BLaER1 treated with 17β-estradiol and CSF1 and Interleukin-3, amounts not matched to agents 10 nM and 100 nM (cell line): ENCODE measurements at regions not wholly inside any gene's neighbourhood (a gene's known extent, or its start where the extent isn't known, plus 50 kb on each side); places are given as distances from the start of the nearest gene placed in this dataset.

ENCODE experiments used
- H3K27ac ChIP-seq, 11 experiments: shearing (Covaris generic); formaldehyde crosslinking; 2 replicates each; pipeline ENCODE4 v1.8.1; 2022
- H3K27me3 ChIP-seq, 11 experiments: shearing (Covaris generic); formaldehyde crosslinking; 2 replicates each; pipeline ENCODE4 v1.8.1; 2022
- H3K36me3 ChIP-seq, 11 experiments: shearing (Covaris generic); formaldehyde crosslinking; 2 replicates each; pipeline ENCODE4 v1.8.1; 2022
- H3K4me1 ChIP-seq, 10 experiments: shearing (Covaris generic); formaldehyde crosslinking; 2 replicates each; pipeline ENCODE4 v1.8.1; 2022
- H3K4me2 ChIP-seq, 11 experiments: shearing (Covaris generic); formaldehyde crosslinking; 2 replicates each; pipeline ENCODE4 v1.8.1; 2022
- H3K4me3 ChIP-seq, 10 experiments: shearing (Covaris generic); formaldehyde crosslinking; 2 replicates each; pipeline ENCODE4 v1.8.1; 2022
- H3K9ac ChIP-seq, 11 experiments: shearing (Covaris generic); formaldehyde crosslinking; 2 replicates each; pipeline ENCODE4 v1.8.1; 2022
- H3K9me3 ChIP-seq, 11 experiments: shearing (Covaris generic); formaldehyde crosslinking; replicated peaks in 1 of 11; 2 replicates each; pipeline ENCODE4 v1.8.1; 2022
- H4K20me1 ChIP-seq, 11 experiments: shearing (Covaris generic); formaldehyde crosslinking; 2 replicates each; pipeline ENCODE4 v1.8.1; 2022
- Cebpa-rat ChIP-seq, 11 experiments: shearing (Covaris generic); IDR thresholded peaks; 2 replicates each; pipeline ENCODE4 v1.8.1; 2022

- H3K27me3 ChIP-seq = no peaks in the 10 kb centered on the region
Observed at GRCh38 chr15:37581866-37582532, 352.4 kb upstream of the TMCO5A start.

GRCh38 chr15:37582852-37583251, 351.6 kb upstream of the TMCO5A start:
- no peaks in the 10 kb centered on the region for H3K27me3 ChIP-seq
- no peaks in the 10 kb centered on the region for H4K20me1 ChIP-seq
- H3K4me2 ChIP-seq = no peak overlapping the region
- 0 out of 20 replicates have a peak overlapping the region, but pooled peaks of 1 of the 10 experiments have one; percentile 20 for H3K4me3 ChIP-seq
- peaks cover 20 to 26% (median 24%) of the 10 kb centered on the region in 11 experiments for H3K9me3 ChIP-seq
- no peak overlapping the region for H3K27ac ChIP-seq
- no peak for TF ChIP-seq Cebpa-rat (IDR thresholded peaks at IDR 0.05)
- H3K36me3 ChIP-seq = no peaks in the 10 kb centered on the region; a peak in 2 of 22 replicates
- H3K4me1 ChIP-seq = no peaks in the 10 kb centered on the region
- H3K9ac ChIP-seq = no peak overlapping the region

More at GRCh38 chr15:37581866-37582532, 352.4 kb upstream of the TMCO5A start:
- Histone ChIP-seq H3K4me2 (no peak overlapping the region), H3K9me3 (peaks cover 20 to 26% (median 24%) of the 10 kb centered on the region in 11 experiments), H3K4me1 (no peaks in the 10 kb centered on the region), H3K9ac (no peak overlapping the region), H3K4me3 (no peak overlapping the region), H3K36me3 (no peaks in the 10 kb centered on the region; a peak in 2 of 22 replicates), H4K20me1 (no peaks in the 10 kb centered on the region), H3K27ac (no peak overlapping the region)
- TF ChIP-seq Cebpa-rat (IDR thresholded peaks at IDR 0.05) = no peak

- Histone ChIP-seq H3K27ac (no peak overlapping the region), H3K4me3 (no peak overlapping the region), H3K9me3 (peaks cover 20 to 26% (median 24%) of the 10 kb centered on the region in 11 experiments), H3K4me2 (no peak overlapping the region), H3K4me1 (no peaks in the 10 kb centered on the region), H4K20me1 (no peaks in the 10 kb centered on the region), H3K9ac (no peak overlapping the region), H3K27me3 (no peaks in the 10 kb centered on the region), H3K36me3 (no peaks in the 10 kb centered on the region; a peak in 2 of 22 replicates)
- TF ChIP-seq Cebpa-rat (IDR thresholded peaks at IDR 0.05) = no peak
Observed at GRCh38 chr15:37586011-37586583, 348.3 kb upstream of the TMCO5A start.

- no peaks in the 10 kb centered on the region; a peak in 2 of 22 replicates for H3K36me3 ChIP-seq
- H4K20me1 ChIP-seq = no peaks in the 10 kb centered on the region
- H3K9me3 ChIP-seq = peaks cover 13 to 18% (median 17%) of the 10 kb centered on the region in 11 experiments
- no peak overlapping the region for H3K4me2 ChIP-seq
- H3K27ac ChIP-seq = no peak overlapping the region
- no peak overlapping the region for H3K9ac ChIP-seq
- H3K27me3 ChIP-seq = no peaks in the 10 kb centered on the region
- H3K4me1 ChIP-seq = no peaks in the 10 kb centered on the region
- H3K4me3 ChIP-seq = no peak overlapping the region
- no peak for TF ChIP-seq Cebpa-rat (IDR thresholded peaks at IDR 0.05)
Observed at GRCh38 chr15:37586976-37587375, 347.5 kb upstream of the TMCO5A start.

GRCh38 chr15:37594417-37594816, 340.0 kb upstream of the TMCO5A start:
- no peak overlapping the region for H3K9ac ChIP-seq
- H3K4me1 ChIP-seq = no peaks in the 10 kb centered on the region
- H3K27me3 ChIP-seq = no peaks in the 10 kb centered on the region
- H3K27ac ChIP-seq = no peak overlapping the region
- no peaks in the 10 kb centered on the region for H3K9me3 ChIP-seq
- no peaks in the 10 kb centered on the region for H4K20me1 ChIP-seq
- no peak overlapping the region for H3K4me2 ChIP-seq
- H3K36me3 ChIP-seq = no peaks in the 10 kb centered on the region
- H3K4me3 ChIP-seq = no peak overlapping the region
- TF ChIP-seq Cebpa-rat (IDR thresholded peaks at IDR 0.05) = no peak

- Histone ChIP-seq H4K20me1 (no peaks in the 10 kb centered on the region), H3K27me3 (no peaks in the 10 kb centered on the region), H3K4me2 (no peak overlapping the region), H3K9ac (no peak overlapping the region), H3K9me3 (no peaks in the 10 kb centered on the region), H3K4me3 (no peak overlapping the region), H3K36me3 (no peaks in the 10 kb centered on the region), H3K4me1 (no peaks in the 10 kb centered on the region), H3K27ac (no peak overlapping the region)
- TF ChIP-seq Cebpa-rat (IDR thresholded peaks at IDR 0.05) = no peak
Observed at GRCh38 chr15:37595426-37595970, 338.9 kb upstream of the TMCO5A start.

GRCh38 chr15:37599156-37599555, 335.3 kb upstream of the TMCO5A start:
- H3K4me3 ChIP-seq = no peak overlapping the region
- no peaks in the 10 kb centered on the region for H3K36me3 ChIP-seq
- no peak for TF ChIP-seq Cebpa-rat (IDR thresholded peaks at IDR 0.05)
- H3K9ac ChIP-seq = no peak overlapping the region
- no peaks in the 10 kb centered on the region for H4K20me1 ChIP-seq
- no peak overlapping the region for H3K4me2 ChIP-seq
- H3K9me3 ChIP-seq = no peaks in the 10 kb centered on the region
- H3K27ac ChIP-seq = no peak overlapping the region
- no peaks in the 10 kb centered on the region for H3K4me1 ChIP-seq
- no peaks in the 10 kb centered on the region for H3K27me3 ChIP-seq

- no peaks in the 10 kb centered on the region for H3K36me3 ChIP-seq
- no peaks in the 10 kb centered on the region; a peak in 2 of 22 replicates for H3K9me3 ChIP-seq
Observed at GRCh38 chr15:37616215-37616614, 318.2 kb upstream of the TMCO5A start.

GRCh38 chr15:37618353-37618752, 316.1 kb upstream of the TMCO5A start:
- H3K36me3 ChIP-seq = no peaks in the 10 kb centered on the region
- H3K27ac ChIP-seq = no peak overlapping the region
- no peak overlapping the region for H3K4me3 ChIP-seq
- no peaks in the 10 kb centered on the region; a peak in 2 of 22 replicates for H3K9me3 ChIP-seq
- no peak for TF ChIP-seq Cebpa-rat (IDR thresholded peaks at IDR 0.05)
- no peaks in the 10 kb centered on the region for H3K4me1 ChIP-seq
- H3K9ac ChIP-seq = no peak overlapping the region
- no peak overlapping the region for H3K4me2 ChIP-seq
- H4K20me1 ChIP-seq = no peaks in the 10 kb centered on the region
- no peaks in the 10 kb centered on the region for H3K27me3 ChIP-seq

More at GRCh38 chr15:37616215-37616614, 318.2 kb upstream of the TMCO5A start:
- no peak overlapping the region for H3K9ac ChIP-seq
- no peaks in the 10 kb centered on the region for H3K4me1 ChIP-seq
- H4K20me1 ChIP-seq = no peaks in the 10 kb centered on the region
- no peak for TF ChIP-seq Cebpa-rat (IDR thresholded peaks at IDR 0.05)
- H3K4me2 ChIP-seq = no peak overlapping the region
- H3K27ac ChIP-seq = no peak overlapping the region
- no peaks in the 10 kb centered on the region for H3K27me3 ChIP-seq
- no peak overlapping the region for H3K4me3 ChIP-seq
